H1 (cell line): ENCODE measurements at regions not wholly inside any gene's neighbourhood (a gene's known extent, or its start where the extent isn't known, plus 50 kb on each side); places are given as distances from the start of the nearest gene placed in this dataset.

Source experiments
- CHD7 ChIP-seq: fragments of 300-600 bp; sonication (generic); IDR thresholded peaks from 2 replicates; pipeline ENCODE4 v1.7.1; 2012; ENCODE audit warnings: low read length, moderate library complexity, mild to moderate bottlenecking, inconsistent platforms; ENCODE audit not compliant: insufficient replicate concordance
- SIN3A ChIP-seq, 2 experiments: IDR thresholded peaks in 1 of 2; conservative IDR thresholded peaks in 1 of 2; 2 replicates each; pipeline ENCODE4 v1.6.1; 2011 to 2012; ENCODE audit warnings: low read length in 2 of 2, improper control_type of control experiment in 1 of 2, low read depth in 1 of 2, mild to moderate bottlenecking in 1 of 2
- TAF1 ChIP-seq: IDR thresholded peaks from 2 replicates; pipeline ENCODE4 v1.6.1; 2011; ENCODE audit warnings: mild to moderate bottlenecking, low read depth, low read length

DNA sequence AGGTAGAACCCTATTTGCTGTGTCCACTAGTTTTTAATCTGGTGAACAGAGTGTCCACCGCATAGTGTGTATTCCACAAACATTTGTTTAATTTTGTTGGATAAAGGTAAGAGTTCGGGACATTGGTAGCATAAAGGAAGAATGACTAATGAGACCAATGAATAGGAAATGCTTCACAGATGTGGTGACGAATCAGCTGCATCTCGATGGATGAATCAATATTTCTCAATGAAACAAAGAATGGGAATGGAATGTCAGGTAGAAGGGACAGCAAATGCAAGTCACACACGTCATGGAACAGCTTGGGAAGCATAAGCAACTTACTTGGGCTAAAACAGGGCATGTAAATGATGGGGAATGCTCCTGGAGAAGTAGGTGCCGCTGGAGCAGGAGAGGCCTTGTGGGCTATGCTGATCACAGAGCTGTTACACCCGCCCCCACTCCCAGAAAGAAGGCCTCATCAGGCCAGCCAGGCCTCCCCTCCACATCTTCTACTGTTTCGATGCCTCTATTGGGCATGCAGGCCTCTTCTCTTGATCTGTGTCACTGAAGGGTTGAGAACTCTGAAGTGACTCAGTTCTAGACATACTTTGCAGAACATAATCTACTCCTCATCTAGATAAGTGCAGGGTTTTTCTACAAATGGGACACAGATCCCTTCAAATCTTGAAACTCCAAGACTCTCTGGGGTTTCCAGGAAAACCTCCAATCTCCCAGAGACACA, 120.0 kb upstream of the GADL1 start (continued):
- TF ChIP-seq CHD7: no peak
- no peak for TF ChIP-seq TAF1
- TF ChIP-seq SIN3A (conservative IDR thresholded peaks at IDR 0.05 in 1 of 2, IDR thresholded peaks at IDR 0.05 in 1 of 2; ENCODE audit: low read depth in 1 of 2, low read length in 2 of 2): no peak
- TF ChIP-seq, all 59 proteins: peak for 0
